ENCODE measurements at regions not wholly inside any gene's neighbourhood (a gene's known extent, or its start where the extent isn't known, plus 50 kb on each side); places are given as distances from the start of the nearest gene placed in this dataset.
"Not testable (repeated sequence)": the region's sequence is repeated elsewhere in the genome, so short reads cannot be mapped to it uniquely, and the experiment has no call there.

DNA sequence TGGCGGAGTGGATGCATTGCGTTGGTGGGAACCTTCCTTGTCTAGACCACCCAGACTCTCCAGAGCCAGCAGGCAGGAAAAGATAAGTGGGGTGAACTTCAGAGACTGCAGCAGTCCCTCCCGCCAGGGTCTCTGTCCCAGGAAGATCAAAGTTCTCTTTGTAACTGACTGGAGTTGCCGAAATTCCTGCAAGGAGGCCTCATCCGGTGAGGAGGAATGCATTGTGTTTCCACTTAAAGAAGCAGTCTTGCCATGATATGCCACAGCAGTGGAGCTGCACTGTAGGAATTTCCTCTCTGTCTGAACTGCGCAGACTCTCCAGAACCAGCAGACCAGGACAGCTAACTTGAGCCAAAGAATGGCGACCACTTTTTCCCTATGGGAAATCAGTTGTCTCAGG, 1190.4 kb downstream of the TECRL start:
- no peak overlapping the region for H2AFZ ChIP-seq (ENCODE audit: low read length)
- no peak overlapping the region for H3K4me2 ChIP-seq (ENCODE audit: insufficient read depth, low read length)
- peaks cover 3% of the 10 kb centered on the region for H3K9me3 ChIP-seq (ENCODE audit: low read depth, low read length)
- no peaks in the 10 kb centered on the region for H3K36me3 ChIP-seq (ENCODE audit: insufficient read depth, low read length)
- no peaks in the 10 kb centered on the region for H3K4me1 ChIP-seq (ENCODE audit: insufficient read depth, low read length)
- no peaks in the 10 kb centered on the region for H3K27me3 ChIP-seq (ENCODE audit: insufficient read depth, low read length)
- no peaks in the 10 kb centered on the region for H3K79me2 ChIP-seq (ENCODE audit: insufficient read depth, low read length)
- TF ChIP-seq, protein P1, sequence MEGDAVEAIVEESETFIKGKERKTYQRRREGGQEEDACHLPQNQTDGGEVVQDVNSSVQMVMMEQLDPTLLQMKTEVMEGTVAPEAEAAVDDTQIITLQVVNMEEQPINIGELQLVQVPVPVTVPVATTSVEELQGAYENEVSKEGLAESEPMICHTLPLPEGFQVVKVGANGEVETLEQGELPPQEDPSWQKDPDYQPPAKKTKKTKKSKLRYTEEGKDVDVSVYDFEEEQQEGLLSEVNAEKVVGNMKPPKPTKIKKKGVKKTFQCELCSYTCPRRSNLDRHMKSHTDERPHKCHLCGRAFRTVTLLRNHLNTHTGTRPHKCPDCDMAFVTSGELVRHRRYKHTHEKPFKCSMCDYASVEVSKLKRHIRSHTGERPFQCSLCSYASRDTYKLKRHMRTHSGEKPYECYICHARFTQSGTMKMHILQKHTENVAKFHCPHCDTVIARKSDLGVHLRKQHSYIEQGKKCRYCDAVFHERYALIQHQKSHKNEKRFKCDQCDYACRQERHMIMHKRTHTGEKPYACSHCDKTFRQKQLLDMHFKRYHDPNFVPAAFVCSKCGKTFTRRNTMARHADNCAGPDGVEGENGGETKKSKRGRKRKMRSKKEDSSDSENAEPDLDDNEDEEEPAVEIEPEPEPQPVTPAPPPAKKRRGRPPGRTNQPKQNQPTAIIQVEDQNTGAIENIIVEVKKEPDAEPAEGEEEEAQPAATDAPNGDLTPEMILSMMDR (IDR thresholded peaks at IDR 0.05; ENCODE audit: extremely low read depth, low read depth, low read length) = no peak
- no peaks in the 10 kb centered on the region for H4K20me1 ChIP-seq (ENCODE audit: insufficient read depth, low read length)
- H3K4me3 ChIP-seq (ENCODE audit: insufficient read depth, low read length) = no peak overlapping the region
- no peak overlapping the region for H3K27ac ChIP-seq (ENCODE audit: low read depth, low read length)
- DNase-seq (ENCODE audit: insufficient read length, low spot score, missing footprints) = no peak

DNA sequence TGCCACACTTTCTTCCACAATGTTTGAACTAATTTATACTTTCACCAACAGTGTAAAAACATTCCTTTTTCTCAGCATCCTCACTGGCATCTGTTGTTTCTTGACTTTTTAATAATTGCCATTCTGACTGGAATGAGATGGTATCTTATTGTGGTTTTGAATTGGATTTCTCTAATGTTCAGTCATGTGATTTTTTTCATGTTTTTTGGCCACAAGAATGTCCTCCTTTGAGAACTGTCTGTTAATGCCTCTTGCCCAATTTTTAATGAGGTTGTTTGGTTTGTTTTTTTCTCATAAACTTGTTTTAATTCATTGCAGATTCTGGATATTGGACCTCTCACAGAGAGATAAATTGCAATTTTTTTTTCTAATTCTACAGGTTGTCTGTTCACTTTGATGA, 1195.2 kb downstream of the TECRL start:
- H3K27me3 ChIP-seq (ENCODE audit: insufficient read depth, low read length) = no peaks in the 10 kb centered on the region
- no peak overlapping the region for H3K27ac ChIP-seq (ENCODE audit: low read depth, low read length)
- peaks cover 2% of the 10 kb centered on the region for H3K9me3 ChIP-seq (ENCODE audit: low read depth, low read length)
- H3K4me2 ChIP-seq (ENCODE audit: insufficient read depth, low read length) = no peak overlapping the region
- H3K4me3 ChIP-seq (ENCODE audit: insufficient read depth, low read length) = no peak overlapping the region
- no peaks in the 10 kb centered on the region for H3K4me1 ChIP-seq (ENCODE audit: insufficient read depth, low read length)
- no peak overlapping the region for H2AFZ ChIP-seq (ENCODE audit: low read length)
- TF ChIP-seq, protein P1 (IDR thresholded peaks at IDR 0.05; ENCODE audit: extremely low read depth, low read depth, low read length) = no peak
- no peaks in the 10 kb centered on the region for H3K79me2 ChIP-seq (ENCODE audit: insufficient read depth, low read length)
- H3K36me3 ChIP-seq (ENCODE audit: insufficient read depth, low read length) = no peaks in the 10 kb centered on the region
- DNase-seq (ENCODE audit: insufficient read length, low spot score, missing footprints) = no peak
- no peaks in the 10 kb centered on the region for H4K20me1 ChIP-seq (ENCODE audit: insufficient read depth, low read length)

DNA sequence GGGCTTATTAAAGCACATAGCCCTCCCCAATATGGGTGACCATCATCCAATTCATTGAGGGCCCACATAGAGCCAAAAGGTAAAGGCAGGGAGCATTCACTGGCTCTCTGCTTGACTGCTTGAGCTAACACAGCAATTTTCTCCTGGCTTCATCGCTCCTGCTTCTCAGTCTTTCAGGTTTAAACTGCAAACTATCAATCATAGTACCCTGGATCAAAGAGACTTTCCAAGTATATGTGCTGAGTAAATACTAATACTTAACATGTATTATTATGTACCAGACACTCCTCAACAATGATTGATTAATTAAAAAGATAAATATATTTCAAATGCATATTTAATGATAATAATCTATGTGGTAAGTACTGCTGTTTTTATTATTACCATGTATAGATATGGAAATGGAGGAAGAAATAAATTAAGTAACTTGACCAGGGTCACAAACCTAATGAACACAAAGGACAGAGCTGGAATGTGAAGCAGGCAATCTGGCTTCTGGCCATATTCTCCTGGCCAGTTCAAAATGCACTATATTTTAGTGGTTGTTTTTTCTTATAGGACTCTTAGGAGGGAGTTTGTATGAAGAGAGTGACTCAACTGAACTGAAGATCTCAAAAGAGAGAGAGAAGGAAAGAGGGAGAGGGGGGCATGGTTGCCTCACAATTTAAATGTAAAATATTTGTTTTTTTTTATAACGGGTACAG, 1197.3 kb downstream of the TECRL start:
- H3K4me3 ChIP-seq (ENCODE audit: insufficient read depth, low read length) = no peak overlapping the region
- no peaks in the 10 kb centered on the region for H3K79me2 ChIP-seq (ENCODE audit: insufficient read depth, low read length)
- H3K4me1 ChIP-seq (ENCODE audit: insufficient read depth, low read length) = no peaks in the 10 kb centered on the region
- no peaks in the 10 kb centered on the region for H3K9me3 ChIP-seq (ENCODE audit: low read depth, low read length)
- H3K4me2 ChIP-seq (ENCODE audit: insufficient read depth, low read length) = no peak overlapping the region
- H3K36me3 ChIP-seq (ENCODE audit: insufficient read depth, low read length) = no peaks in the 10 kb centered on the region
- no peaks in the 10 kb centered on the region for H4K20me1 ChIP-seq (ENCODE audit: insufficient read depth, low read length)
- TF ChIP-seq, protein P1 (IDR thresholded peaks at IDR 0.05; ENCODE audit: extremely low read depth, low read depth, low read length) = no peak
- no peak for DNase-seq (ENCODE audit: insufficient read length, low spot score, missing footprints)
- H3K27ac ChIP-seq (ENCODE audit: low read depth, low read length) = no peak overlapping the region
- H2AFZ ChIP-seq (ENCODE audit: low read length) = no peak overlapping the region
- no peaks in the 10 kb centered on the region for H3K27me3 ChIP-seq (ENCODE audit: insufficient read depth, low read length)

DNA sequence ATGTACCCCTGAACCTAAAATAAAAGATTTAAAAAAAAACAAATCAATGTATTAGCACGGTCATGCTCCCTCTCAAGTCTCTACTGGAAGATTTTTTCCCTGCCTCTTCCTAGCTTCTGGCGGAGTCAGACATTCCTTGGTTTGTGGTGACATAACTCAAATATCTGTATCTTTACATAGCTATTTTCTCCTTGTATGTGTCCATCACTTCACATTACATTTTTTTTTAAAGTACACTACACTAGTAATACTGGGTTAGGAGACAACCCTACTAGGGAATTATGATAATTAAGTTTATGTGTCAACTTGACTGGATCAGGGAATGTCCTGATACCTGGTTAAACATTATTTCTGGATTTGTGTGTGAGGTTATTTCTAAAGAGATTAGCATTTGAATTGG, 1197.9 kb downstream of the TECRL start:
- H3K4me1 ChIP-seq (ENCODE audit: insufficient read depth, low read length) = no peaks in the 10 kb centered on the region
- no peak overlapping the region for H2AFZ ChIP-seq (ENCODE audit: low read length)
- H3K79me2 ChIP-seq (ENCODE audit: insufficient read depth, low read length) = no peaks in the 10 kb centered on the region
- H3K36me3 ChIP-seq (ENCODE audit: insufficient read depth, low read length) = no peaks in the 10 kb centered on the region
- H4K20me1 ChIP-seq (ENCODE audit: insufficient read depth, low read length) = no peaks in the 10 kb centered on the region
- no peaks in the 10 kb centered on the region for H3K27me3 ChIP-seq (ENCODE audit: insufficient read depth, low read length)
- H3K4me2 ChIP-seq (ENCODE audit: insufficient read depth, low read length) = no peak overlapping the region
- no peak overlapping the region for H3K27ac ChIP-seq (ENCODE audit: low read depth, low read length)
- no peak overlapping the region for H3K4me3 ChIP-seq (ENCODE audit: insufficient read depth, low read length)
- H3K9me3 ChIP-seq (ENCODE audit: low read depth, low read length) = no peaks in the 10 kb centered on the region
- no peak for DNase-seq (ENCODE audit: insufficient read length, low spot score, missing footprints)
- TF ChIP-seq, protein P1 (IDR thresholded peaks at IDR 0.05; ENCODE audit: extremely low read depth, low read depth, low read length) = no peak

DNA sequence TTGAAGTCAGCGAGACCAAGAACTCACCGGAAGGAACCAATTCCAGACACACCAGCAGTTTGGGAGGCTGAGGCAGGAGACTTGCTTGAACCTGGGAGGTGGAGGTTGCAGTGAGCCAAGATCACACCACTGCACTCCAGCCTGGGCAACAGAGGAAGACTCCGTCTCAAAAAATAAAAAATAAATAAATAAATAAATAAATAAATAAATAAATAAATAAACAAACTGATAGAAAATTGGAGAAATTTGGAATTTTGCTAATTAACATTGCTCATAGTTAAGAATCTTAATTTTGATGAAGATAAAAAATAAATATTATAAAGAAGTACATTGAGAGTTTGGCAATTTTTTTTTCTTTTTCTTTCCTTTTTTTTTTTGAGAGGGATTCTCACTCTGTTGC, 1216.2 kb downstream of the TECRL start:
- H3K4me2 ChIP-seq (ENCODE audit: insufficient read depth, low read length); DNase-seq (ENCODE audit: insufficient read length, low spot score, missing footprints); H3K27me3 ChIP-seq (ENCODE audit: insufficient read depth, low read length); H4K20me1 ChIP-seq (ENCODE audit: insufficient read depth, low read length); H3K4me1 ChIP-seq (ENCODE audit: insufficient read depth, low read length); H3K36me3 ChIP-seq (ENCODE audit: insufficient read depth, low read length); H3K79me2 ChIP-seq (ENCODE audit: insufficient read depth, low read length); H3K9me3 ChIP-seq (ENCODE audit: low read depth, low read length); H3K4me3 ChIP-seq (ENCODE audit: insufficient read depth, low read length); H3K27ac ChIP-seq (ENCODE audit: low read depth, low read length); H2AFZ ChIP-seq (ENCODE audit: low read length): not testable (repeated sequence)

Data from osteoblast (primary cell).